RWPE2 (cell line): ENCODE measurements at regions not wholly inside any gene's neighbourhood (a gene's known extent, or its start where the extent isn't known, plus 50 kb on each side); places are given as distances from the start of the nearest gene placed in this dataset.
A peak's percentile ranks its signal among the peaks of the same experiment; 100 is the strongest.

Experiments
- ATAC-seq: fragments of 200-7000 bp; cut with Tn5 transposase; 3 replicates; pipeline ENCODE4 v1.9.1; 2021; ENCODE audit warnings: low read depth
- DNase-seq: peaks from one replicate; pipeline ENCODE4 v3.0.0-alpha.2; 2020; ENCODE audit warnings: low spot score
- H3K27ac ChIP-seq: fragments of 450-650 bp; 2 replicates; pipeline ENCODE4 v1.5.1; 2017; ENCODE audit warnings: mild to moderate bottlenecking; ENCODE audit not compliant: poor library complexity, severe bottlenecking
- H3K27me3 ChIP-seq: fragments of 250-450 bp; sonication (Bioruptor Pico); 2 replicates; pipeline ENCODE4 v1.5.1; 2021; ENCODE audit warnings: mild to moderate bottlenecking, moderate library complexity; ENCODE audit not compliant: insufficient read depth, poor library complexity, severe bottlenecking
- H3K36me3 ChIP-seq: fragments of 250-450 bp; sonication (Bioruptor Pico); 2 replicates; pipeline ENCODE4 v1.5.1; 2020; ENCODE audit warnings: low read depth, mild to moderate bottlenecking, moderate library complexity
- H3K4me1 ChIP-seq: fragments of 250-450 bp; sonication (Bioruptor Pico); 2 replicates; pipeline ENCODE4 v1.5.1; 2021; ENCODE audit warnings: mild to moderate bottlenecking, moderate library complexity; ENCODE audit not compliant: insufficient read depth, poor library complexity, severe bottlenecking
- H3K4me3 ChIP-seq: fragments of 250-450 bp; sonication (Bioruptor Pico); 2 replicates; pipeline ENCODE4 v1.5.1; 2021; ENCODE audit warnings: mild to moderate bottlenecking, moderate library complexity; ENCODE audit not compliant: severe bottlenecking
- H3K9me3 ChIP-seq: fragments of 250-450 bp; sonication (Bioruptor Pico); 2 replicates; pipeline ENCODE4 v1.5.1; 2021; ENCODE audit warnings: mild to moderate bottlenecking, moderate library complexity; ENCODE audit not compliant: severe bottlenecking
- TF ChIP-seq, protein P1 (sequence below): fragments of 450-650 bp; IDR thresholded peaks from one replicate; pipeline ENCODE4 v1.5.1; 2017; ENCODE audit warnings: mild to moderate bottlenecking, moderate library complexity; ENCODE audit not compliant: poor library complexity, severe bottlenecking

DNA sequence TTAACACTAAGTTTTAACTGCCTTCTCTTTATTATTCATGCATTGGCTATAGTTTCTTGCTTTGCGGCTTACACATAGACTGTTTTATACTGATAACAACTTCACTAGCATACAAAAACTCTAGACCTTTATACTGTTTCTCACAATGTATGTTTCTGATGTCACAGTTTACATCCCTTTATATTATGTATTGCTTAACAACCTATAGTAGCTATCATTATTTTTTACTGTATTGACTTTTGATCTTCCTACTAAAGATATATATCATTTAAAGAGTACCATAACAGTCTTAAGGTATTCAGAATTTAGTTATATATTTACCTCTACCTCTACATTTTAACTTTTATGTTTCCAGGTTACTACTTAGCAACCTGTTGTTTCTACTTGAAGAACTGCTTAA is 543.3 kb upstream of the ARGLU1 start:
- no peaks in the 10 kb centered on the region for H3K27me3 ChIP-seq
- H3K4me3 ChIP-seq: no peak overlapping the region
- no peaks in the 10 kb centered on the region for H3K9me3 ChIP-seq
- TF ChIP-seq, protein P1, sequence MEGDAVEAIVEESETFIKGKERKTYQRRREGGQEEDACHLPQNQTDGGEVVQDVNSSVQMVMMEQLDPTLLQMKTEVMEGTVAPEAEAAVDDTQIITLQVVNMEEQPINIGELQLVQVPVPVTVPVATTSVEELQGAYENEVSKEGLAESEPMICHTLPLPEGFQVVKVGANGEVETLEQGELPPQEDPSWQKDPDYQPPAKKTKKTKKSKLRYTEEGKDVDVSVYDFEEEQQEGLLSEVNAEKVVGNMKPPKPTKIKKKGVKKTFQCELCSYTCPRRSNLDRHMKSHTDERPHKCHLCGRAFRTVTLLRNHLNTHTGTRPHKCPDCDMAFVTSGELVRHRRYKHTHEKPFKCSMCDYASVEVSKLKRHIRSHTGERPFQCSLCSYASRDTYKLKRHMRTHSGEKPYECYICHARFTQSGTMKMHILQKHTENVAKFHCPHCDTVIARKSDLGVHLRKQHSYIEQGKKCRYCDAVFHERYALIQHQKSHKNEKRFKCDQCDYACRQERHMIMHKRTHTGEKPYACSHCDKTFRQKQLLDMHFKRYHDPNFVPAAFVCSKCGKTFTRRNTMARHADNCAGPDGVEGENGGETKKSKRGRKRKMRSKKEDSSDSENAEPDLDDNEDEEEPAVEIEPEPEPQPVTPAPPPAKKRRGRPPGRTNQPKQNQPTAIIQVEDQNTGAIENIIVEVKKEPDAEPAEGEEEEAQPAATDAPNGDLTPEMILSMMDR: no peak
- ATAC-seq (no peak), DNase-seq (no peak)
- H3K36me3 ChIP-seq: no peaks in the 10 kb centered on the region
- no peaks in the 10 kb centered on the region for H3K4me1 ChIP-seq
- no peak overlapping the region for H3K27ac ChIP-seq

GRCh38 chr13:107104631-107105030 is 536.7 kb upstream of the ARGLU1 start:
- no peak for ATAC-seq

GRCh38 chr13:107102676-107103075 is 534.7 kb upstream of the ARGLU1 start:
- ATAC-seq: no peak
- Histone ChIP-seq H3K27me3 (no peaks in the 10 kb centered on the region), H3K36me3 (no peaks in the 10 kb centered on the region), H3K9me3 (no peaks in the 10 kb centered on the region), H3K4me1 (no peaks in the 10 kb centered on the region), H3K4me3 (no peak overlapping the region), H3K27ac (no peak overlapping the region)
- no peak for DNase-seq
- TF ChIP-seq, protein P1: no peak

More at GRCh38 chr13:107104631-107105030, 536.7 kb upstream of the ARGLU1 start:
- Histone ChIP-seq H3K36me3 (no peaks in the 10 kb centered on the region), H3K4me1 (no peaks in the 10 kb centered on the region), H3K9me3 (no peaks in the 10 kb centered on the region), H3K27ac (no peak overlapping the region), H3K27me3 (no peaks in the 10 kb centered on the region), H3K4me3 (no peak overlapping the region)
- no peak for DNase-seq
- TF ChIP-seq, protein P1: no peak

DNA sequence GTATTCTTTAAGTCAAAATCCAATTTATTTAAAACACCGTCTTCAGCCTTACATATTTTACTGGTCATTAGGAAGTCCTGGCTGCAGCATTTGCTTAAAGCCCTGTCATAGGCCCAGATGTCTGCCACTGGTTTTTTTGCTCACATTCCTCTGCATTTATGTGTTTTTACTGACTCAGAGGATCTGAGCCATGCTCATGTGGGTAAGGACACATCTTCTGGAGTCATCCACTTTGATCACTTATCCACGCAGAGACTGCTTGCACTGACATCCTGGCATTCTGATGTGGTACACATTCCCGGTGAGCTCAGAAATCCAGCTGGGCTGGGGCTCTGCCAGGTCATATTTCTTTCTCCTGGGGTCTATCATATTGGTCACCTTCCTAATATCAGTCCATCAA is 531.7 kb upstream of the ARGLU1 start:
- Histone ChIP-seq H3K4me3 (no peak overlapping the region), H3K36me3 (no peaks in the 10 kb centered on the region), H3K4me1 (no peaks in the 10 kb centered on the region), H3K27me3 (no peaks in the 10 kb centered on the region), H3K9me3 (no peaks in the 10 kb centered on the region), H3K27ac (no peak overlapping the region)
- DNase-seq (no peak), ATAC-seq (0 out of 3 replicates have a peak, but pooled peaks have one; percentile 40)
- TF ChIP-seq, protein P1: no peak

- H3K4me3 ChIP-seq: no peak overlapping the region
- no peaks in the 10 kb centered on the region for H3K9me3 ChIP-seq
- TF ChIP-seq, protein P1: no peak
- ATAC-seq (no peak), DNase-seq (no peak)
- no peak overlapping the region for H3K27ac ChIP-seq
- H3K4me1 ChIP-seq: no peaks in the 10 kb centered on the region
- H3K36me3 ChIP-seq: no peaks in the 10 kb centered on the region
- H3K27me3 ChIP-seq: no peaks in the 10 kb centered on the region
These were observed 530.0 kb upstream of the ARGLU1 start for GRCh38 chr13:107097916-107098315.
